OCI-LY3 (cell line): ENCODE measurements at regions not wholly inside any gene's neighbourhood (a gene's known extent, or its start where the extent isn't known, plus 50 kb on each side); places are given as distances from the start of the nearest gene placed in this dataset.

Experiments
- H2AFZ ChIP-seq: fragments of 200-600, 300-600 bp; shearing (Covaris generic); 2 replicates; pipeline ENCODE4 v1.6.0; 2014; ENCODE audit warnings: antibody characterized with exemption, low read depth, low read length
- H3K27ac ChIP-seq: fragments of 200-600, 300-600 bp; sonication (generic); 2 replicates; pipeline ENCODE4 v1.5.1; 2014; ENCODE audit warnings: mild to moderate bottlenecking, low read length, moderate library complexity, mixed read lengths
- H3K27me3 ChIP-seq: fragments of 200-600, 300-600 bp; sonication (generic); 2 replicates; pipeline ENCODE4 v1.6.1; 2014; ENCODE audit warnings: low read depth, low read length, mixed read lengths
- H3K36me3 ChIP-seq: fragments of 200-600, 300-600 bp; sonication (generic); replicated peaks from 2 replicates; pipeline ENCODE3; 2014; ENCODE audit warnings: low read depth, low read length, mixed read lengths
- H3K4me1 ChIP-seq: fragments of 300-600, 200-600 bp; sonication (generic); 2 replicates; pipeline ENCODE4 v1.6.1; 2014; ENCODE audit warnings: low read length, mixed read lengths
- H3K4me2 ChIP-seq: fragments of 200-600, 300-600 bp; sonication (generic); 2 replicates; pipeline ENCODE4 v1.6.1; 2014; ENCODE audit warnings: low read length, mixed read lengths
- H3K4me3 ChIP-seq: fragments of 300-600, 200-600 bp; sonication (generic); 2 replicates; pipeline ENCODE4 v1.5.1; 2014; ENCODE audit warnings: antibody characterized with exemption, mild to moderate bottlenecking, low read length, moderate library complexity
- H3K79me2 ChIP-seq: fragments of 300-600, 200-600 bp; shearing (Covaris generic); 2 replicates; pipeline ENCODE4 v1.6.1; 2014; ENCODE audit warnings: mild to moderate bottlenecking, low read length, mixed read lengths
- H3K9ac ChIP-seq: fragments of 300-600, 200-600 bp; shearing (Covaris generic); 2 replicates; pipeline ENCODE4 v1.6.0; 2014; ENCODE audit warnings: mild to moderate bottlenecking, low read length, moderate library complexity
- H3K9me3 ChIP-seq: fragments of 200-600, 300-600 bp; shearing (Covaris generic); 2 replicates; pipeline ENCODE4 v1.6.1; 2014; ENCODE audit warnings: low read length, mixed read lengths; ENCODE audit not compliant: insufficient read depth
- H4K20me1 ChIP-seq: fragments of 200-600, 300-600 bp; sonication (generic); 2 replicates; pipeline ENCODE4 v1.6.1; 2016; ENCODE audit warnings: low read length, mixed read lengths; ENCODE audit not compliant: insufficient read depth
- EZH2phosphoT487 ChIP-seq: fragments of 200-600 bp; shearing (Covaris generic); IDR thresholded peaks from 2 replicates; pipeline ENCODE4 v1.6.1; 2018; ENCODE audit warnings: antibody characterized with exemption, mixed run types, low read depth
- TF ChIP-seq, protein P1 (sequence below): fragments of 200-600, 300-600 bp; sonication (generic); IDR thresholded peaks from 2 replicates; pipeline ENCODE4 v1.5.1; 2014; ENCODE audit warnings: antibody characterized with exemption, low read length, low read depth

DNA sequence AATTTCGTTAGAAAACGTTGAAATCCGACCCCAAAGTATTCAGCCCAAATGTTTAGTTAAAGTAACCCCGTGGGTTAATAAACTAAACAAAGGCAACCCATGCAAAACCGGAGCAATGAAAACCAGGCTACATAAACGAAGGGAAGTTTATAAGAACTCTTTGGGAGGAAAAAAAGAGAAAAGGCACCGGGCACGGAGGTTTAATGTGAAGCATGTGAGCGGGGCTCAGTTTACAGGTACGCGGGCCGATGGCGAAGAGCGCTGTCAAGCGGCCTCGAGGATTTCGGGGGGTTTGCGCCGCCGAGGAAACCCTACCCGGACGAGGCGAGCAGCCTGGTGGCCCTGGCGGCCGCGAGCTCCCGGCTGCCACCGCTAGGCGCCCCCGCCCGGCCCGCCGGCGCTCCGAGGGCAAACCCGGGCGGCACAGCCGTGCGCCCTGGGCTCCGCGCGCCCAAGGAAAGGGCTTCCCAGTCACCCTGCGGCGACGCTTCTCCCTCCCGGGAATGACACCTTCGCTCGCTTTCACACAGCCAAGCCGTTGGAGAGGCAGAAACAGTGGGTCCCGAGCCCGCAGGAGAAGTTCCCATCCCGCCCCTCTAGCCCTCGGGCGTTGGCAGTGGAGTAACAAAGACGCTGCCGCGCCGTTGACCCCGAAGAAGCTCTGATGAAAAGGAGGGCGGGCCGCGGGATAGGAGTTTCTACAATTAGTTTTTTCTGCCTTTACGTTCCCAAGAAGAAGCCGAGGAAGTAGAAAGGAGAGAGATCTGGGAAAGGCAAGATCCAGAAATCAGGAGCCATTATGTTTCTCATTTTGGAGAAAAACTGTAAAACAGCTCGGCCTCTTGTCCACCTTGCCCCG lies 126.0 kb downstream of the TMEM174 start:
- H3K4me3 ChIP-seq = no peak overlapping the region
- H3K27me3 ChIP-seq = no peaks in the 10 kb centered on the region
- H3K9ac ChIP-seq = no peak overlapping the region
- H3K9me3 ChIP-seq = no peaks in the 10 kb centered on the region
- TF ChIP-seq EZH2phosphoT487 = no peak
- TF ChIP-seq, protein P1, sequence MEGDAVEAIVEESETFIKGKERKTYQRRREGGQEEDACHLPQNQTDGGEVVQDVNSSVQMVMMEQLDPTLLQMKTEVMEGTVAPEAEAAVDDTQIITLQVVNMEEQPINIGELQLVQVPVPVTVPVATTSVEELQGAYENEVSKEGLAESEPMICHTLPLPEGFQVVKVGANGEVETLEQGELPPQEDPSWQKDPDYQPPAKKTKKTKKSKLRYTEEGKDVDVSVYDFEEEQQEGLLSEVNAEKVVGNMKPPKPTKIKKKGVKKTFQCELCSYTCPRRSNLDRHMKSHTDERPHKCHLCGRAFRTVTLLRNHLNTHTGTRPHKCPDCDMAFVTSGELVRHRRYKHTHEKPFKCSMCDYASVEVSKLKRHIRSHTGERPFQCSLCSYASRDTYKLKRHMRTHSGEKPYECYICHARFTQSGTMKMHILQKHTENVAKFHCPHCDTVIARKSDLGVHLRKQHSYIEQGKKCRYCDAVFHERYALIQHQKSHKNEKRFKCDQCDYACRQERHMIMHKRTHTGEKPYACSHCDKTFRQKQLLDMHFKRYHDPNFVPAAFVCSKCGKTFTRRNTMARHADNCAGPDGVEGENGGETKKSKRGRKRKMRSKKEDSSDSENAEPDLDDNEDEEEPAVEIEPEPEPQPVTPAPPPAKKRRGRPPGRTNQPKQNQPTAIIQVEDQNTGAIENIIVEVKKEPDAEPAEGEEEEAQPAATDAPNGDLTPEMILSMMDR = no peak
- H2AFZ ChIP-seq = no peak overlapping the region
- H3K36me3 ChIP-seq = no peaks in the 10 kb centered on the region
- no peaks in the 10 kb centered on the region for H4K20me1 ChIP-seq
- H3K4me2 ChIP-seq = no peak overlapping the region
- H3K4me1 ChIP-seq = no peaks in the 10 kb centered on the region
- H3K27ac ChIP-seq = no peak overlapping the region
- H3K79me2 ChIP-seq = no peaks in the 10 kb centered on the region

DNA sequence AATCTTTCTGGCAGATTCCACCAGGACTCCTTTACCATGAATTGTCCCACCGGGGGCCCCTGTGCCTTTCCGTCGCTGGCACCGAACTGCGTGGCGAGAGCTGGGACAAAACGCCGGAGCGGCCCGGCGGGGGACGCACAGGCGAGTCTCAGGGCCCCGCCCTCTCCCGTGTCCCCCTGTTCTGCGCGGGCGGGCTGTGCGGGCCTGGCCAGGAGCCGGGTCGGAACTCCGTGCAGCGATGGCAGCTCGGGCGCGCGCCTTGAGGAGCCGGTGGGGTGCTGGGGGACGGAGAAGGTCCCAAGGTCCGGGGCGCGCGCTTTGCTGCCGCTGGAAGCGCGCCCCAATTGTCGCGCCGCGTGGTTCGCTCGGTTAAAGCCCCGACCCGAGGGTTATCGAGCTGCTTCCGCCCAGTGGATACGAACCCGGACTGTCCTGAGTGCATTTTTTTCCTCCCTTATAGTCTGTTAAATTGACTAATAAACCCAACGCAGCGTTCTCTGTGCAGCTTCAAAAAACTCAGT lies 125.3 kb downstream of the TMEM174 start:
- TF ChIP-seq EZH2phosphoT487 = no peak
- TF ChIP-seq, protein P1 = no peak
- Histone ChIP-seq H3K9ac (no peak overlapping the region), H3K4me1 (no peaks in the 10 kb centered on the region), H3K36me3 (no peaks in the 10 kb centered on the region), H3K9me3 (no peaks in the 10 kb centered on the region), H2AFZ (no peak overlapping the region), H3K79me2 (no peaks in the 10 kb centered on the region), H3K27me3 (no peaks in the 10 kb centered on the region), H3K27ac (no peak overlapping the region), H3K4me3 (no peak overlapping the region), H3K4me2 (no peak overlapping the region), H4K20me1 (no peaks in the 10 kb centered on the region)

DNA sequence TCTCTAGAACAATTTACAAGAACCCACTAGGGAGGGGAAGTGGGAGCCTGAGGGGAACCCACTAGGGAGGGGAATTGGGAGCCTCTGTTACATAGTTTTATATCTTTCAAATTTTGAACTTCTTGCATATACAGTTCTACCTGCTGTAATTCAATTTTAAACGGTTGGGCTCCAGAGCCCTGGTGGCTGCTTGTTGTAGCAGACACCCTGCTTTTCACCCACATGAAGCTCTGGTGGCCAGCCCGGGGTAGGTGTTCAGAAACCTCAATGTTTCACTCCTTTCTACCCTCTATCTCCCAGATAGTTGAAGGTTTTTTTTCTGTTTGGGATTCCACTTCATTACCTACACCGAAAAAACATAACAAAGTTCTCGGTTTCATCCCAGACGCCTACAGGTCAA lies 124.4 kb downstream of the TMEM174 start:
- no peaks in the 10 kb centered on the region for H3K79me2 ChIP-seq
- H3K4me3 ChIP-seq = no peak overlapping the region
- no peak for TF ChIP-seq EZH2phosphoT487
- TF ChIP-seq, protein P1 = no peak
- no peaks in the 10 kb centered on the region for H3K27me3 ChIP-seq
- no peak overlapping the region for H3K9ac ChIP-seq
- H3K36me3 ChIP-seq = no peaks in the 10 kb centered on the region
- no peak overlapping the region for H3K4me2 ChIP-seq
- H3K4me1 ChIP-seq = no peaks in the 10 kb centered on the region
- no peaks in the 10 kb centered on the region for H3K9me3 ChIP-seq
- H3K27ac ChIP-seq = no peak overlapping the region
- no peaks in the 10 kb centered on the region for H4K20me1 ChIP-seq
- no peak overlapping the region for H2AFZ ChIP-seq

DNA sequence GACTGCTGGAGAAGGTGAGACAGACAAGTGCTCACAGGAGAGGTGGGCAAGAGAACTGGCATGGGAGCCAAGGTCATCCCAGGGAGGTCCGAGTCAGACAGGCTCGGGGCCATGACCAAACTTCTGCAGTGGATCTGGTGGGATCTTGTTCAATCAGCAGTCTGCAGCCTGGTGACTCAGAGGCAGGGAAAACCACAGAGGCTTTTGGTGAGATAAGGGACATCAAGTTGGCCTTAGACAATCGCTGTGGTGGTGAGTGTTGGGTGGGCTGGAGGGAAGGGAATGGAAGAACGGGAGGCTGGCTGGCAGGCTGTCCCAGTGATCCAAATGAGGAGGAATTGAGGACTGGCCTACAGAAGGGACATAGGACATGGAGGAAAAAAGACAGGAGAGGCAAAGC lies 123.8 kb downstream of the TMEM174 start:
- H2AFZ ChIP-seq = no peak overlapping the region
- no peaks in the 10 kb centered on the region for H4K20me1 ChIP-seq
- H3K4me3 ChIP-seq = no peak overlapping the region
- H3K79me2 ChIP-seq = no peaks in the 10 kb centered on the region
- no peak overlapping the region for H3K27ac ChIP-seq
- H3K4me2 ChIP-seq = no peak overlapping the region
- H3K36me3 ChIP-seq = no peaks in the 10 kb centered on the region
- no peak overlapping the region for H3K9ac ChIP-seq
- no peak for TF ChIP-seq EZH2phosphoT487
- TF ChIP-seq, protein P1 = no peak
- no peaks in the 10 kb centered on the region for H3K9me3 ChIP-seq
- H3K4me1 ChIP-seq = no peaks in the 10 kb centered on the region
- 0 out of 2 replicates have a peak, but pooled peaks cover 3% of the 10 kb centered on the region for H3K27me3 ChIP-seq
